ENCODE measurements at regions not wholly inside any gene's neighbourhood (a gene's known extent, or its start where the extent isn't known, plus 50 kb on each side); places are given as distances from the start of the nearest gene placed in this dataset.
"Not testable (repeated sequence)": the region's sequence is repeated elsewhere in the genome, so short reads cannot be mapped to it uniquely, and the experiment has no call there.

DNA sequence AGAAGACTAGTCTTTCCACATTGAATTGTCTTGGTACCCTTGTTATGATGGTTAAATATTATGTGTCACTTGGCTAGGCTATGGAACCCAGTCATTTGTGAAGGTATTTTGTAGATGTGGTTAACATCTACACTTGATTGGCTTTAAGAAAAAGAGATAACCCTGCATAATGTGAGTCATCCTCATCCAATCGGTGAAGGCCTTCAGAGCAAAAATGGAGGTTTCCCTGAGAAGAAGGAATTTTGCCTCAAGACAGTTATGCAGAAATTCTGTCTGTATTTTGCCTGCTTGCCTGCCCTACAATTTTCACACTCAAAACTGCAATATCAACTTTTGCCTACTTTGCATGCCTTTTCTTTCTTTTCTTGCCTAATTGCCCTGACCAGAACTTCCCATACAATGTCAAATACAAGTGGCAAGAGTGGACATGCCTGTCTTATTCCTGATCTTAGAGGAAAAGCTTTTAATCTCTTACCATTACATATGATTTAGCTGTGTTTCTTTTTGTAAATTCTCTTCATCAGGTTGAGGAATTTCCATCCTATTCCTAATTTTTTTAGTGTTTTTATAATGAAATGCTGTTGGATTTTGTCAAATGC is 84.6 kb upstream of the CDC42EP3 start:
- TF ChIP-seq, protein P1, sequence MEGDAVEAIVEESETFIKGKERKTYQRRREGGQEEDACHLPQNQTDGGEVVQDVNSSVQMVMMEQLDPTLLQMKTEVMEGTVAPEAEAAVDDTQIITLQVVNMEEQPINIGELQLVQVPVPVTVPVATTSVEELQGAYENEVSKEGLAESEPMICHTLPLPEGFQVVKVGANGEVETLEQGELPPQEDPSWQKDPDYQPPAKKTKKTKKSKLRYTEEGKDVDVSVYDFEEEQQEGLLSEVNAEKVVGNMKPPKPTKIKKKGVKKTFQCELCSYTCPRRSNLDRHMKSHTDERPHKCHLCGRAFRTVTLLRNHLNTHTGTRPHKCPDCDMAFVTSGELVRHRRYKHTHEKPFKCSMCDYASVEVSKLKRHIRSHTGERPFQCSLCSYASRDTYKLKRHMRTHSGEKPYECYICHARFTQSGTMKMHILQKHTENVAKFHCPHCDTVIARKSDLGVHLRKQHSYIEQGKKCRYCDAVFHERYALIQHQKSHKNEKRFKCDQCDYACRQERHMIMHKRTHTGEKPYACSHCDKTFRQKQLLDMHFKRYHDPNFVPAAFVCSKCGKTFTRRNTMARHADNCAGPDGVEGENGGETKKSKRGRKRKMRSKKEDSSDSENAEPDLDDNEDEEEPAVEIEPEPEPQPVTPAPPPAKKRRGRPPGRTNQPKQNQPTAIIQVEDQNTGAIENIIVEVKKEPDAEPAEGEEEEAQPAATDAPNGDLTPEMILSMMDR (conservative IDR thresholded peaks at IDR 0.05; ENCODE audit: low read length): not testable (repeated sequence)
- not testable (repeated sequence) for TF ChIP-seq EZH2phosphoT487 (IDR thresholded peaks at IDR 0.05; ENCODE audit: borderline replicate concordance)

All from Loucy (cell line).